Testis (tissue), 2 donors: ENCODE measurements at regions not wholly inside any gene's neighbourhood (a gene's known extent, or its start where the extent isn't known, plus 50 kb on each side); places are given as distances from the start of the nearest gene placed in this dataset.

Experiments used
- DNase-seq: peaks from one replicate; pipeline ENCODE4 v3.0.0-alpha.2; 2019
- H3K27ac ChIP-seq, 2 donors: fragments of 200-600 bp; sonication (generic); one replicate each; pipeline ENCODE4 v1.5.1; 2019
- H3K27me3 ChIP-seq: fragments of 200-600 bp; sonication (generic); one replicate; pipeline ENCODE4 v1.5.1; 2019
- H3K36me3 ChIP-seq: fragments of 200-600 bp; sonication (generic); one replicate; pipeline ENCODE4 v1.5.1; 2017; ENCODE audit warnings: low read depth; ENCODE audit errors: missing control alignments
- H3K4me1 ChIP-seq: fragments of 200-600 bp; sonication (generic); one replicate; pipeline ENCODE4 v1.5.1; 2019
- H3K4me3 ChIP-seq, 2 donors: fragments of 200-600 bp; sonication (generic); one replicate each; pipeline ENCODE4 v1.5.1; 2017 to 2019
- H3K9me3 ChIP-seq: fragments of 200-600 bp; sonication (generic); one replicate; pipeline ENCODE4 v1.5.1; 2017
- CTCF ChIP-seq, 3 experiments: fragments of 450-650 bp in 2 of 3; fragments of 200-600 bp in 1 of 3; sonication (generic) in 1 of 3; IDR thresholded peaks; one replicate each; pipeline ENCODE4 v1.5.1; 2016 to 2019; ENCODE audit warnings: antibody characterized with exemption in 3 of 3, mild to moderate bottlenecking in 2 of 3, moderate library complexity in 1 of 3
- POLR2A ChIP-seq: fragments of 450-650 bp; IDR thresholded peaks from one replicate; pipeline ENCODE4 v1.6.1; 2017; ENCODE audit warnings: antibody characterized with exemption, mild to moderate bottlenecking, moderate library complexity
- WGBS, 2 donors: methylation state at CpG; one replicate each; pipeline ENCODE4 v1.1.5; 2018; 5-methylcytosine and 5-hydroxymethylcytosine counted together
- intact Hi-C: fragments of 100-400 bp; cut with DNase I; formaldehyde crosslinking; loops from one replicate; pipeline ENCODE4 v1.15.1; 2023; ENCODE audit warnings: low total_unique reads

DNA sequence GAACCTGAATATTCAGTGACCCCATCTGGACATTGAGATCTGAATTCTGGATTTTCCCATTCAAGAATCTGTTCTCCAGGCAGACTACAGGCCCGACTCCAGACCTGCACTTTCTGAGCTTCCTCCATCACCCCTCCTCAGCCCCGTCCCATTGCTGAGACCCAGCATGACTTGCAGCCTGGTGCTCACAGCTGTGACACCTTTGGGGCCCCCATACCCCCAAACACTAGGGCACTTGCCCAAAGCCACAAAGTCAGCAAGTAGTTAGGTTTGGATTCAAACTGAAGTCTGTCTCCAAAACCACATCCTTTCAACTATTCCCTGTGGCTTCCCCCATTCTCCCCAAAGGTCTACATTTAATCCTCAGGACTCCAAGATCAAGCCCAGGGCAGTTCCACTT, 128.2 kb upstream of the ZBED5 start:
- WGBS, 2 donors: 68 to 85% methylated on average over 2 of the region's 2 CpGs
- Histone ChIP-seq H3K4me3 (no peak overlapping the region), H3K27me3 (no peaks in the 10 kb centered on the region), H3K27ac (no peak overlapping the region), H3K4me1 (no peaks in the 10 kb centered on the region), H3K36me3 (no peaks in the 10 kb centered on the region), H3K9me3 (no peaks in the 10 kb centered on the region)
- intact Hi-C loops: no loop called here
- DNase-seq: no peak
- TF ChIP-seq POLR2A (no peak), CTCF (IDR thresholded peaks at IDR 0.05) (no peak)

GRCh38 chr11:10984742-10985141, 126.9 kb upstream of the ZBED5 start:
- H3K4me3 ChIP-seq: no peak overlapping the region
- H3K9me3 ChIP-seq: no peaks in the 10 kb centered on the region
- 63 to 77% methylated on average over 5 of the region's 5 CpGs for WGBS, 2 donors
- no peak overlapping the region for H3K27ac ChIP-seq
- no peaks in the 10 kb centered on the region for H3K4me1 ChIP-seq
- intact Hi-C loops: no loop called here
- no peak for DNase-seq
- TF ChIP-seq POLR2A: no peak
- TF ChIP-seq CTCF (IDR thresholded peaks at IDR 0.05): no peak
- H3K36me3 ChIP-seq: no peaks in the 10 kb centered on the region
- no peaks in the 10 kb centered on the region for H3K27me3 ChIP-seq

- no peak for DNase-seq
- H3K27ac ChIP-seq: no peak overlapping the region
- intact Hi-C loops: no loop called here
- H3K36me3 ChIP-seq: no peaks in the 10 kb centered on the region
- no peaks in the 10 kb centered on the region for H3K27me3 ChIP-seq
- 84 to 88% methylated on average over 4 of the region's 4 CpGs for WGBS, 2 donors
- TF ChIP-seq POLR2A (no peak), CTCF (IDR thresholded peaks at IDR 0.05) (no peak)
- no peaks in the 10 kb centered on the region for H3K9me3 ChIP-seq
- H3K4me1 ChIP-seq: no peaks in the 10 kb centered on the region
- H3K4me3 ChIP-seq: no peak overlapping the region
Measured at GRCh38 chr11:10984250-10984649, 126.4 kb upstream of the ZBED5 start.

DNA sequence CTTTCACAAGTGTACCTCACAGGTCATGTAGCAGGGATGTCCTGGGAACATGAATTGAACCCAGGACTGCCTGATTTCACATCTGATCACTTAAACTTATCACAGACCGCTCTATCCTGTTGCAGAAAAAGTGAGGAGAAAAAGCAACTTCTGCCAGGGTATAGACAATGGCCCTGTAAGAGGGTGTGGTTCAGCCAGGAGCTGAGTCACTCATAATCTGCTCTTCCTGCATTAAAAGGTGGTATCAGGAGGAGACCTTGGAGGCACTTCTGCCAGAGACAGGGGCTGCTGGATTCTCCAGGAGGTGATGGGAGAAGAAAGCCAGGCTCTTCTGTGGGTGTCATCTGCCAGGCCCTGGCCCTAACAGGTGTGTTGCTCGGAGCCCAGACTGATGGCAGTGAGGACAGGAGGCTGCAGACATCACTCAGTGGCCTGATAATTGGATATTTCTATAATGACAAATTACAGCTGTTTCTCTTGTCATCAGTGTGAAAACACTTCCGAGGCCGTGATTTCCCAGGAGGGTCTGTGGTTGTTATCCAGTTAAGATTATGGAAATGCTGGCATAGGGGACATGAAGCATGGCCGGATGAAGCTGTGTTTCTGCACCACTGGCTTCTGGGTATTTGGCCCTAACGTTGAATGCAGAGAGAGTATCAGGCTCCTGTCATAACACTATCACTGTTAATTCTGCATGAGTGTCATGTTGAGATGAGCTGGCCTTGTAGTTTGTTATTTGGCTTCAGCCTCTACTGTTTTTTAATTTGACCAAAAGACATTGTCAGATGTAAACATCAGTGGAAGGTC, 125.1 kb upstream of the ZBED5 start:
- Histone ChIP-seq H3K4me3 (no peak overlapping the region), H3K27ac (no peak overlapping the region), H3K36me3 (no peaks in the 10 kb centered on the region), H3K9me3 (no peaks in the 10 kb centered on the region), H3K27me3 (no peaks in the 10 kb centered on the region), H3K4me1 (no peaks in the 10 kb centered on the region)
- TF ChIP-seq POLR2A (no peak), CTCF (IDR thresholded peaks at IDR 0.05) (no peak)
- intact Hi-C loops: no loop called here
- no peak for DNase-seq
- 73 to 79% methylated on average over 6 of the region's 6 CpGs for WGBS, 2 donors

GRCh38 chr11:10979529-10979928, 121.7 kb upstream of the ZBED5 start:
- Histone ChIP-seq H3K4me1 (no peaks in the 10 kb centered on the region), H3K36me3 (no peaks in the 10 kb centered on the region), H3K9me3 (no peaks in the 10 kb centered on the region), H3K27ac (no peak overlapping the region), H3K27me3 (no peaks in the 10 kb centered on the region), H3K4me3 (no peak overlapping the region)
- intact Hi-C loops: no loop called here
- 58 to 70% methylated on average over 3 of the region's 3 CpGs for WGBS, 2 donors
- DNase-seq: no peak
- no peak for TF ChIP-seq CTCF (IDR thresholded peaks at IDR 0.05)
- TF ChIP-seq POLR2A: no peak
